ENCODE measurements at regions not wholly inside any gene's neighbourhood (a gene's known extent, or its start where the extent isn't known, plus 50 kb on each side); places are given as distances from the start of the nearest gene placed in this dataset.

DNA sequence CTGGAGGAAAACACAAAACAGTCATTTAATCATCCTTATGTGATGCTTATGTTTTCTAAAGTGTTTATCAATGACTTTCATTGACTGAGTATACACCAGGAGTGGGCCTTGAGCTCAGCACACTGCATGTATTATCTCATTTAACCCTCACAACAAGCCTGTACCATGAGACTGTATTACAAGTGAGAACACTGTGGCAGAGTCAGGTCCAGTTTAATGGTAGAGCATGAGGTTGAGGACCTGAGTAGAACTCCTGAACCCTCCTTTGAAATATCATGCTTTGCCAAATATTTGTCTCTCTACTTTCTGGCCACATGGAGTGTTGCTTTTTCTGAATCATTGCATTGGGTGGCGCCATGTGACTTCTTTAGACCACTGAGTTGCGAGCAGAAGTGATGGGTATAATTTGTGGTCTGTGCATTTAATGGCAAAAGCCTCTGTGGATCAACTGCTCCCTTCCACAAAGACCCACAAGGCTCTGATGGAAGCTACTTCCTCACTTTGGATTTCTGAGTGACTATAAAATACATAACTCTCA is 65.0 kb upstream of the SIRPG start:
- Mint-ChIP-seq H3K36me3 (no peaks in the 10 kb centered on the region), H3K4me3 (no peak overlapping the region), H3K27ac (no peak overlapping the region), H3K27me3 (no peaks in the 10 kb centered on the region), H3K9me3 (peaks cover 11% of the 10 kb centered on the region), H3K4me1 (peaks cover 16% of the 10 kb centered on the region)
- no peak for DNase-seq
- CTCF ChIA-PET: interaction anchor here (1.8 kb wide), 1 partner anchor 12 kb away, joined by 8 read pairs; no protein-coding TSS in a partner anchor

DNA sequence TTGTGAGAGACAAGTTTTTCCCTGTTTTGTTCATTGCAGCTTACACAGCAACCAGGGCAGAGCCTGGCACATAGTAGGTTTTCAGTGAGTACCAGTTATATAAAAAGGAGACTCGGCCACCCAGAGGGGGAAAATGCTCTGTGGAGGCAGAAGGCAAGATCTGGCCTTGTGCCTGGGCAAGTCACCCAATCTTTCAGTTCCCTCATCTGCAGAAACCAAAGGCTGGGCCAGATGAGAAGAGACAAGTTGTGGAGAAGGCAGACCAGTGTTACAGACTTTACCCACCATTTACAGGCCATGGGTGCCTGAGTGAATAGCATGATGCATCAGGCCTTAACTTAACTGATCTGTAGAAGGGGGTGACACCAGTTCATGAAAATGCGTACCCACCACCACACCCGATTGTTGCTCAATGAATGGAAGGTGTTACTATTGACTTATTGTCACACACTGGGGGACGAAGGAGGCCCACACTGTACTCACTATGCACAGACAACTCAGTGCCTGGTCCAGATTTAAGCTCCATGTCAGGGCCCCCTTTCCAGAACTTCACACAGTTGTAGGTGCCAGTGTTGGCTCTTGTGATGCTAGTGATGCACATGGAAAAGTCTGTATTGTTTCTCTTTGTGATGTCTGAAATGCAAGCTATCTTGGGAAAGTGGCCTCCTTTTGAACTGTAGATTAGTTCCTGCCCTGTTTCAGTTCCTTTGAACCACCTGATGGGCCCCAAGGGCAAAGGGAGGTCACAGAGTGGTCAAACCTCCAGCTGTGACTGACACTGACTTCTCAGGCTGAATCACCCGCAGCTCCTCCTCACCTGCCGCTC is 64.3 kb upstream of the SIRPG start:
- Mint-ChIP-seq H3K4me1 (peaks cover 16% of the 10 kb centered on the region), H3K4me3 (no peak overlapping the region), H3K27me3 (no peaks in the 10 kb centered on the region), H3K9me3 (peaks cover 11% of the 10 kb centered on the region), H3K27ac (peak overlapping the region; percentile 13), H3K36me3 (no peaks in the 10 kb centered on the region)
- CTCF ChIA-PET: no interaction called here
- DNase-seq: no peak

DNA sequence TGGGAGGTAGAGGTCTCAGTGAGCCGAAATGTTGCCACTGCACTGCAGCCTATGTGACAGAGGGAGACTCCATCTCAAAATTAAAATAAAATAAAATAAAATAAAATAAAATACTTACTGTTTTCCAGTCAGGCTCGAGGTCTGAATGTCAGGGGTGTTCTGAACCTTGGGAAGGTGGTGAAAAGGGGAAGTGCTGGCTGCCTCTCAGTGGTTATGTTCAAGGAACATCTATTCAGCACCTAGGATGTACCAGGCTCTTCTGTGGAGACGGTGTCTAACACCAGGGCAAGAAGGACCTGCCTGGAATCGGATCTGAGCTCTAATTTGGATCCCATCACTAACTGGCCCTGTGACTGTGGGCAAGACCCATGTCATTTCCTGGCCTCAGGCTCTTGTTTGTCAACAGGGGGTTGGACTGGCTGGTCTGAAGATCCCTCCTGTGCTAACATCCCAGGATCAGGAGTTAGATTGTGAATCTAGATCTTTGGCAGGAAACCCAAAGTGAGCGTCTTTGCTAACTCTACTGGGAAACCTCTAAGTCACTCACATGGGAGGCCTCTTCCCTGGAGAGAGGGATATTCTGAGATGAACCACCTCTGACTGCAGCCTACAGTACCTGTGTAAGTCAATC is 63.4 kb upstream of the SIRPG start:
- no peak overlapping the region for H3K4me3 Mint-ChIP-seq
- H3K27ac Mint-ChIP-seq: no peak overlapping the region
- peaks cover 9% of the 10 kb centered on the region for H3K9me3 Mint-ChIP-seq
- no peak for DNase-seq
- CTCF ChIA-PET: no interaction called here
- peaks cover 7% of the 10 kb centered on the region for H3K27me3 Mint-ChIP-seq
- no peaks in the 10 kb centered on the region for H3K36me3 Mint-ChIP-seq
- peaks cover 16% of the 10 kb centered on the region for H3K4me1 Mint-ChIP-seq

DNA sequence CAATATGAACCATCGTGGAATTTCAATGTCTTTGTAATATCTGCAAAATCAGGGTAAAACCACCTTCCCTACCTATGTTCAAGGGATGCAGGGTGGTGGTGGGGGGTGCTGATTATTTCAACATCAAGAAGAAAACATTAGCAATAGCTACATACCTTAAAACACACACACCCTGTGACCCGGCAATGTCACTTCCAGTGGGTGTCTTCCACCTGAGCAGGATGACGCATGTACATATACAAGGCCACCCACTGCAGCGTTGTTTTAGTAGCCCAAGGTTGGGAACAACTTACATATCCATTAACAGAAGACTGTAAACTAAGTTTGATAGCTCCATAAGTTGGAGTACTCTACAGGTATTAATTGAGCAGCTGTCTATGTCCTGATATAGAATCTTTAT is 62.6 kb upstream of the SIRPG start:
- CTCF ChIA-PET: no interaction called here
- DNase-seq: no peak
- Mint-ChIP-seq H3K27me3 (peaks cover 13% of the 10 kb centered on the region), H3K9me3 (peaks cover 9% of the 10 kb centered on the region), H3K4me3 (no peak overlapping the region), H3K4me1 (peaks cover 16% of the 10 kb centered on the region), H3K27ac (no peak overlapping the region), H3K36me3 (peaks cover 2% of the 10 kb centered on the region)

DNA sequence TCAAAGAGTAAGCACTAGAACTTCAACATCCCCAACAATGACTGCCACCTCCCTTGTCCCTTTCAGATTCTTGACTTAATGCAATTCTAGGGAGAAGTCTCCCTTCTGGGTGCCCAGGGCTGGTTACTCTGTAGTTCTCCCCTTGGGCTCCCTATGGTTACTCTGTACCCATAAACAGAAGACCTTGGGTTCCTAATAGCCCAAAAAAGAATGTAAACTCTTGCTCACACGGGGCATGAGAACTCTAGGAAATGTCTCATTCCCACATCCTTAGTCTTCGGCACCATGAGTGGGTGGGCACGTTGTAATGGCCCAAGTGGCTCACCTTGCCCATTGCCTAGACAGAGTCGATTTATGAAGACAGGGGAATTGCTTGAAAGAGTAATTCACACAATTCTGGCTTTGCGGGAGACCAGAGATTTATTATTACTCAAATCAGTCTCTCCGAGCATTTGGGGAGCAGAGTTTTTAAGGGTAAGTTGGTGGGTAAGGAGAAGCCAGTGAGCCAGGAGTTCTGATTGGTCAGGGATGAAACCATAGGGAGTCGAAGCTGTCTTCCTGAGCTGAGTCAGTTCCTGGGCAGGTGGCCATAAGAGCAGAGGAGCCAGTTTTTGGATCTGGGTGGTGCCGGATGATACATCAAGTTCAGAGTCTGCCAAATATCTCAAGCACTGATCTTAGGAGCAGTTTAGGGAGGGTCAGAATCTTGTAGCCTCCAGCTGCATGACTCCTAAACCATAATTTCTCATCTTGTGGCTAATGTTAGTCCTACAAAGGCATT is 61.2 kb upstream of the SIRPG start:
- Mint-ChIP-seq H3K4me3 (no peak overlapping the region), H3K4me1 (peaks cover 16% of the 10 kb centered on the region), H3K36me3 (peaks cover 2% of the 10 kb centered on the region), H3K9me3 (peaks cover 2% of the 10 kb centered on the region), H3K27ac (no peak overlapping the region), H3K27me3 (peaks cover 13% of the 10 kb centered on the region)
- DNase-seq: no peak
- CTCF ChIA-PET: no interaction called here

DNA sequence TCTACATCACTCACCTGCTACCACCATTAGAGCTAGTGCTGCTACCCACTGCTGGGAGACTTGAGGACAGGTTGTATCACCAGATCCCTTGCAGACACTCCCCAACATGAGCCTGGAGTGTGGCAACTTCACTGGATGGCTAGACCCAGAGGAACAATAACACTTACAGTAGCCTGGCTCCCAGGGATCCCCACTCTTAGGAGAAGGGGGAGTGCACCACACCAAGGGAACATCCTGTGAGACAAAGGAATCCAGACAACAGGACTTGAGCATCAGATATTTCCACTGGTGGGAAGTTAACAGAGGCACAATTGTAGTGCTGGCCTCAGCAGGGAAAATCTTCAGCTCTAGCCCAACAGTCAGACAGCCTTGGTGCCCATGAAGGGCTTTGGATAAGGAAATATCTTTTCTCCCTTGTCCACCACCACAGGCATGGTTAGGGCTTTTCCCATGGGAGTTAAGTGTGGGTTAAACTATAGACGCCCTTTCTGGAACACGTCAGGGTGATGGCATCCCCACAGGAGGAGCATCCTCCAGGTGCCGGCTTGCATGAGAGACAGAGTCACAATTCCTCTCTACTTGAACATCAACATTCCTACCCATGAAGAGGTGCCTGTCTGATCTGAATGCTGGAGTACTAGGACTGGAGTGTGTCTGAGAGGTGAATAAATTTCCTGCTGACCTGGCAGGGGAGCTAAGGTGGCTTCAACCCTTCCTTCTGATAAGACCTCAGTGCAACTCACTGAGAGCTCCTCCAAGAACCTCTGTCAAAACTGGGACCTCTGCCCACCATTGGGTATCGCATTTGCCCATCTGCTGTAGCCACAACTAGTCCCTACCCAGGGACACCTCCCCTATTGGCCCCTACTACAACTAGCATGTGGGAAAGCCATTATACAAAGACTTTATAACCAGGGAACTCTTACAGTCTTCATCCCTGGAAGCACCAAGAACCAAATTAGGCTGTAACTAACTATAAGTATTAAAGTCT is 55.4 kb upstream of the SIRPG start:
- H3K4me3 Mint-ChIP-seq: no peak overlapping the region
- peaks cover 8% of the 10 kb centered on the region for H3K4me1 Mint-ChIP-seq
- CTCF ChIA-PET: interaction anchor here (1.2 kb wide), 2 partner anchors 22 to 64 kb away, joined by 3 to 5 read pairs; no protein-coding TSS in a partner anchor
- no peaks in the 10 kb centered on the region for H3K9me3 Mint-ChIP-seq
- H3K27ac Mint-ChIP-seq: no peak overlapping the region
- peaks cover 19% of the 10 kb centered on the region for H3K27me3 Mint-ChIP-seq
- DNase-seq: no peak
- peaks cover 6% of the 10 kb centered on the region for H3K36me3 Mint-ChIP-seq

DNA sequence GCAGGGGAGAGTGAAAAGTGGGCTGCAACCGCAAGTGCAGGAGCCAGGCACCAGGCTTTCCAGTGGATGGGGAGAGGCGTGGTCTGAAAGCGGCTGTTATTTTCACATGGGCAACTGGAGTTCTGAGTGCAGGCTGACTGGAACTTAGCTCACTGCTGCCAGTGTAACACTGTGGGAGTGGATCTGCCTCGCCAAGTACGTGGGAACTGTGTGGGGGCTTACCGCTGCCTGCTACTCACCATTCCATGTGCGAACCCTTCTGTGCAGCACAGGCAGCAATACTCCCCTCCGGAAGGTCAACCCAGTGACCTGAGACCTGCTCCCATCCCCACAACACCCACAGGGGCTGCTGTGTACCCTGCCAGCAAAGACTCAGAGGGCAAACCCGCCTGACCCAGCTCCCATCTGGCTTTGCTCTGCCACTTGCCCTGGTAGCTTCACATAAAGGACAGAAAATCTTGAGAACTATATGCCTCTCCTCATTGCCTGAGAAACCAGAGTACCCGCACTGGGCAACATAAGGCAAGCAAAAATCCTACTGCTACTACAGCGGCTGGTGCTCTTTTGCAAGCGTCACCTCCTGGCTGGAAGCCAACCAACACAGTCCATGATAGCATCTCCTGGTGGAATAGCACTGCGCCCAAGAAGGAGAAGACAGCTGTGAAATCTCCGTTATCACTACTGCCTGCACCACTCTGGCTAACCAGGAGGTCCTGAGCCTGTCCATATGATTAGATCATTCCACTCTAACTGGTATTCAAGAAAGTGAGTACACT is 54.4 kb upstream of the SIRPG start:
- H3K36me3 Mint-ChIP-seq: peaks cover 6% of the 10 kb centered on the region
- H3K4me1 Mint-ChIP-seq: peaks cover 16% of the 10 kb centered on the region
- H3K4me3 Mint-ChIP-seq: no peak overlapping the region
- DNase-seq: no peak
- H3K9me3 Mint-ChIP-seq: no peaks in the 10 kb centered on the region
- H3K27ac Mint-ChIP-seq: no peak overlapping the region
- peaks cover 19% of the 10 kb centered on the region for H3K27me3 Mint-ChIP-seq
- CTCF ChIA-PET: interaction anchor here (1.2 kb wide), 1 partner anchor 65 kb away, joined by 3 read pairs; no protein-coding TSS in a partner anchor

DNA sequence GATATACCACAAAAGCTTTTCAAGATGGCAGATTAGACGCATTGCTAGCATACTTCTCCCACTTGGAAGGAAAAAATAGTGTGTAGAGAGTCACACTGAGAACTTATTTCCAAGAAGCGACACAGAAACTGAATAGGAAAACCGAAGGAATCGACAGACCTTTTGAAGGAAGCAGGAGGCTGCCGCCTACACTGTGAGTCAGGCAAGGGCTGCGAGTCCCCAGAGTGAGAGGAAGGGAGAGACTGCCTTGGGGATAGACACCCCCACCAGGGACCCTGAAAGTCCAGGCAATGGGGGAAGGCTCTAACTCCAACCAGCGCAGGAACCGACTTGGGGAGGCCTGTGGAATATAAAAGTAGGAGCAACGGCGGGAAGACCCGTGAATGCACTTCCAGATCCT is 53.7 kb upstream of the SIRPG start:
- H3K9me3 Mint-ChIP-seq: no peaks in the 10 kb centered on the region
- no peak overlapping the region for H3K4me3 Mint-ChIP-seq
- H3K36me3 Mint-ChIP-seq: peaks cover 6% of the 10 kb centered on the region
- CTCF ChIA-PET: no interaction called here
- DNase-seq: no peak
- H3K27me3 Mint-ChIP-seq: peaks cover 15% of the 10 kb centered on the region
- no peak overlapping the region for H3K27ac Mint-ChIP-seq
- H3K4me1 Mint-ChIP-seq: peaks cover 18% of the 10 kb centered on the region

DNA sequence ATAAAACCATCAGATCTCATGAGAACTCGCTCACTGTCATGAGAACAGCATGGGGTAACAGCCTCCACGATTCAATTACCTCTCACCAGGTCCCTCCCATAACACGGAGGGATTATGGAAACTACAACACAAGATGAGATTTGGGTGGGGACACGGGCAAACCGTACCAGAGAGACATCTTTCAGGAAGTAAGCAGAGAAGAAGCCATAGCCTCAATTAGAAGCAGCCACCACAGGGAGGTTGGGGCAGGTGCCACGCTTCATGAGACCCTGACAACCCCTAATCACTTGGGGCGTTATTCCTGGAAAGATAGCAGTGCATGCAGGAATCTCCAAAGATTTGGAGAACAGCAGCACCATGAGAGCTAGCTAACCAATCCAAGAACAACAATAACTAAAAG is 52.9 kb upstream of the SIRPG start:
- Mint-ChIP-seq H3K9me3 (no peaks in the 10 kb centered on the region), H3K36me3 (peaks cover 4% of the 10 kb centered on the region), H3K4me1 (peaks cover 18% of the 10 kb centered on the region), H3K27ac (no peak overlapping the region), H3K4me3 (no peak overlapping the region), H3K27me3 (peaks cover 7% of the 10 kb centered on the region)
- DNase-seq: no peak
- CTCF ChIA-PET: no interaction called here

DNA sequence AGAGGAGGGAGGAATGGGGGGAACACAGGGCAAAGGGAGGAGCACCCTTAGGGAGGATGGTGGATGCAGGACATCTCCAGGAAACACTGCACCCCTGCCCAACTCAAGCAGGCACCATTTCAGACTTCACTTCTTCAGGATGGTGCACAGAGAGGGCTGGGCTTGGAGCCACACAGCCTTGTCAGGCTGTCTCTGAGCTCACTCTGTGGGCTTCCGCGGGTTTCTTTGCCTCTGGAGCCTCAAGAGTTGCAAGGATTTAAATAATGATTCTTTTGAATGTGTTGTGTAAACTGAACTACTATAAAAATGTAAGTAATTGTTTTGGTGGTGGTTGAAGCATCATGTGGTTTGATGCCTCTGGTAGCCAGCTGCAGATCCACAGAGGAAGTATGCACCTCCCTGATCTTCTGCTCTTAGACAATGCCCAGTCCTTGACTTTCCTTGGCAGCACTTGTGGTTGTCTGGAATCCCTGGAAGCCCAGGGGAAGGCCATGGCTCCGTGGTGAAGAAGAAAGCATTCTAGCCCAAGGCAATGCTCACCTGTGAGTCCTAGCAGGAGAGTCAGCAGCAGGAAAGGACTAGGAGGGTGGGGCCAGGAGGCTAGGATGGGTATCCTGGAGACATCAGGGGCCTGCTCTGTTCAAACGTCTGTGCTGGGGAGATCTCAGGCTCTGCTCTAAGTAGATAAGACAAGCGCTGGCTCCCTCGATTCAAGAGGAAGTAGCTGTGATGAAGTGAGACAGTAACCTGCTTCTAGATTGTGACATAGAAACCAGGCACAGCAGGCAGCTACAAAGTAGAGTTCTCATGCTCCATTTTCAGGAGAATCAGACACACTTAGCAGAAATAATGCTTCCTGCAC is 50.2 kb upstream of the SIRPG start:
- Mint-ChIP-seq H3K9me3 (peaks cover 3% of the 10 kb centered on the region), H3K27ac (peak overlapping the region; percentile 20), H3K36me3 (no peaks in the 10 kb centered on the region), H3K27me3 (peaks cover 3% of the 10 kb centered on the region), H3K4me1 (peaks cover 18% of the 10 kb centered on the region), H3K4me3 (no peak overlapping the region)
- no peak for DNase-seq
- CTCF ChIA-PET: interaction anchor here (0.9 to 1.2 kb wide), 2 partner anchors 27 to 125 kb away, joined by 3 read pairs; no protein-coding TSS in a partner anchor
